ENCODE measurements at regions not wholly inside any gene's neighbourhood (a gene's known extent, or its start where the extent isn't known, plus 50 kb on each side); places are given as distances from the start of the nearest gene placed in this dataset.

DNA sequence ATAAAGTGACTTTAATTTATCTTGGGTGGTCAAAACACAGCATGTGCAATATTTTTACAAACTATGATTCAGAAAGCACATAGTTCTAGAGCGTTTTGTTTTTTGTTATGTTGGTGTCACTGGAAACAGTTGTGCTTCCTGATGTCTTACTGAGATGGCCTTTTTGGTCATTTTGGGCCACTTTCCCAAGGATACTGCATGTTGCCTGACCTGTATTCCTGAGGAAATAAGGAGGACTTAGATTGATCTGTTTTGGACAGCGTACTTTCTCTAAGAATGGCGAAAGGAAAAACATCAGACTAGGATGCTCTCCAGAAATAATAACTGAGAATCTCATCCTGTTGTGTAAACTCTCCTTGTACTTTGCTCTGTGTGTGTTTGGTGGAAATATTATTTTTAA, 451.2 kb downstream of the USP25 start:
- no peak for DNase-seq (ENCODE audit: low read depth)
- Histone ChIP-seq H3K9ac (ENCODE audit: low read length) (no peak overlapping the region), H3K9me3 (ENCODE audit: control insufficient read depth, low read length) (no peaks in the 10 kb centered on the region), H3K36me3 (ENCODE audit: control insufficient read depth, insufficient read depth, low read length, severe bottlenecking) (no peaks in the 10 kb centered on the region), H3K27me3 (replicated peaks; ENCODE audit: control insufficient read depth, insufficient read depth, low read length) (no peaks in the 10 kb centered on the region), H3K4me3 (ENCODE audit: low read length) (no peak overlapping the region), H3K4me1 (ENCODE audit: control insufficient read depth, insufficient read depth, low read length) (peaks cover 9% of the 10 kb centered on the region)

DNA sequence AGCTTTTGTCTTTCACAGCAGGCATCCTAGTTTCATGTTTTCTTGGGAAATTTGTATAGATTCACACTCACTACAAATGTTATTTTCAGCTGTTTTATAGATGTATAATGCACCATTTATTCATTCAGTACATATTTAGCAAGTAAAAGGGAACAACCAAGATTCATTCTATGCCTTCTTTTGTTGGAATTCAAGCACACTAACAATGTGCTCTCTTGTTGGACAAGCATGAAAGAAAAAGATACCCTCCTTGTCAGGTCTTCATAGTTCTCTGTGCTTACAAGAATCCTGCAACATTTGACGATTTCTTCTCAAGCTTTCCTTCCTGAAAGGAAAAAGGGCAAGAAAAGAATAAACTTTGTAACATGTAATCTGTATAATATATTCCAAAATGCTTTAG, 456.0 kb downstream of the USP25 start:
- H3K4me3 ChIP-seq (ENCODE audit: low read length): no peak overlapping the region
- no peaks in the 10 kb centered on the region for H3K27me3 ChIP-seq (replicated peaks; ENCODE audit: control insufficient read depth, insufficient read depth, low read length)
- H3K36me3 ChIP-seq (ENCODE audit: control insufficient read depth, insufficient read depth, low read length, severe bottlenecking): no peaks in the 10 kb centered on the region
- no peak overlapping the region for H3K9ac ChIP-seq (ENCODE audit: low read length)
- no peaks in the 10 kb centered on the region for H3K9me3 ChIP-seq (ENCODE audit: control insufficient read depth, low read length)
- DNase-seq (ENCODE audit: low read depth): no peak
- H3K4me1 ChIP-seq (ENCODE audit: control insufficient read depth, insufficient read depth, low read length): no peaks in the 10 kb centered on the region

DNA sequence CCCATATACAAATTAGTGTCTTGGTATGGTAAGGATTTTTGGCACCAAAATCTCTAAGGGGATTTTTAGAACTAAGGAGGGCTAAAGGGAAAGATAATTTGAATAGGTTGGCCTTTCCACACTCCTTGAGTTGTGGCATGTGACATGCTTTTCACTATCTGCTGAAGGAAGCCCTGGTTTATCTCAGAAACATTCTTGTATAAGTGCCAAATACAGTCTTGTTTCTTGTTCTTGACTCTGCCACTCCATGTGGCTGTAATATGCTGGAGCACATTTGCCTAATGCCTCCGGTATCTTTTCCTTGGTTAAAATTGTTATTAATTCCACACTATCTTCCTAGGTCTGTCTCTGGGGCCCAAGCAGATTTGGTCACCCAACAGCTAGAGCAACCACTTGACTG, 457.0 kb downstream of the USP25 start:
- Histone ChIP-seq H3K4me1 (ENCODE audit: control insufficient read depth, insufficient read depth, low read length) (no peaks in the 10 kb centered on the region), H3K27me3 (replicated peaks; ENCODE audit: control insufficient read depth, insufficient read depth, low read length) (no peaks in the 10 kb centered on the region), H3K9ac (ENCODE audit: low read length) (no peak overlapping the region), H3K9me3 (ENCODE audit: control insufficient read depth, low read length) (no peaks in the 10 kb centered on the region), H3K4me3 (ENCODE audit: low read length) (no peak overlapping the region), H3K36me3 (ENCODE audit: control insufficient read depth, insufficient read depth, low read length, severe bottlenecking) (no peaks in the 10 kb centered on the region)
- peak; percentile 18 for DNase-seq (ENCODE audit: low read depth)

DNA sequence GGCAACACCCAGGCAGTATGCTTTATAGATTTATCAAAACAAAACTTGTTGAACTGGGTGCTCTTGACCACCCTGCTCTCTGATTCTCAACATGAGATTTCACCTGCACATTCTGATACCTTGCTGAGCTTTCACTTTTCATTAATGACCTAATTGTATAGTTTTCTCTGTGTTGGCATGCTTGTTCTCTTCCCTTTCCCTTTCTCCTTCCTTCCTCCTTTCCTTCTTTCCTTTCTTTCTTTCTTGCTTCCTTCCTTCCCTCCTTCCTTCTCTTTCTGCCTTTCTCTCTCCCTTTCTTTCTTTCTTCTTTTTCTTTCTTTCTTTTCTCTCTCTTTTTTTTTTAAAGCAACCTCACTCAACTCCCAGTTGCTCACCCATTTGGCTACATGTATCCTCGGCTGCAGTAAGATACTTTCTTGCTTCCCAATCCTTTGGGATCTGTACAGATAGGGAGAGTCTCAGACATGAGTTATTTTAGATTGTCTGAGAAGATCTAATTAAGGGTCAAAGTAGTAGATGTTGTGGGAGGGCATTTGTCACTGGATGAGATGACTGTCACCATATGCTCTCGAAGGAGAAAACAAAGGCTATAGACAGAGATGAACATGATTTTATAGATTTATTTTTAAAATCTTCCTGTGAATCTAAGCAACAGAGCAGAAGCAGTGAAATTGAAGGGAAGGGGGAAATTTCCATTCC, 458.0 kb downstream of the USP25 start:
- Histone ChIP-seq H3K36me3 (ENCODE audit: control insufficient read depth, insufficient read depth, low read length, severe bottlenecking) (no peaks in the 10 kb centered on the region), H3K4me3 (ENCODE audit: low read length) (no peak overlapping the region), H3K9me3 (ENCODE audit: control insufficient read depth, low read length) (no peaks in the 10 kb centered on the region), H3K9ac (ENCODE audit: low read length) (no peak overlapping the region), H3K27me3 (replicated peaks; ENCODE audit: control insufficient read depth, insufficient read depth, low read length) (no peaks in the 10 kb centered on the region), H3K4me1 (ENCODE audit: control insufficient read depth, insufficient read depth, low read length) (no peaks in the 10 kb centered on the region)
- DNase-seq (ENCODE audit: low read depth): no peak

DNA sequence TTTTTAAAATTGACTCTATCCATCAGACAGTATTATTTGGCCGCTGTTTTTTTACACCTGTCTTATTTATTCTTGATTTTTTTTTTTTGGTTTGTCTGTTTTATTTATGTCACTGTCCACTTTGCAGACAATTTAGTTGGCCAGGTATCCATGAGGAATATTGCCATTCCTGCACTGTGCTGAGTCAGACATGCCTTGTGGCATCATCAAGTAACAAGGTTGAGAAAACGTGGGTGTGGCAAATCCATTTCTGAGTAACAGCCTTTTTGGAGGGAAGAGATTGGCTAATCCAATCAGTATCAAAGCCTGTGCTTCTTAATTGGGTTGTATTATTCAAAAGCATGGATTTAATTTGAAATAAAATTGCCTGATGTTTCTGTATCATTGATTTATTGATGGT, 463.1 kb downstream of the USP25 start:
- no peaks in the 10 kb centered on the region for H3K36me3 ChIP-seq (ENCODE audit: control insufficient read depth, insufficient read depth, low read length, severe bottlenecking)
- no peak overlapping the region for H3K9ac ChIP-seq (ENCODE audit: low read length)
- peak; percentile 29 for DNase-seq (ENCODE audit: low read depth)
- no peaks in the 10 kb centered on the region for H3K27me3 ChIP-seq (replicated peaks; ENCODE audit: control insufficient read depth, insufficient read depth, low read length)
- H3K4me1 ChIP-seq (ENCODE audit: control insufficient read depth, insufficient read depth, low read length): peaks cover 10% of the 10 kb centered on the region
- H3K4me3 ChIP-seq (ENCODE audit: low read length): no peak overlapping the region
- H3K9me3 ChIP-seq (ENCODE audit: control insufficient read depth, low read length): no peaks in the 10 kb centered on the region

DNA sequence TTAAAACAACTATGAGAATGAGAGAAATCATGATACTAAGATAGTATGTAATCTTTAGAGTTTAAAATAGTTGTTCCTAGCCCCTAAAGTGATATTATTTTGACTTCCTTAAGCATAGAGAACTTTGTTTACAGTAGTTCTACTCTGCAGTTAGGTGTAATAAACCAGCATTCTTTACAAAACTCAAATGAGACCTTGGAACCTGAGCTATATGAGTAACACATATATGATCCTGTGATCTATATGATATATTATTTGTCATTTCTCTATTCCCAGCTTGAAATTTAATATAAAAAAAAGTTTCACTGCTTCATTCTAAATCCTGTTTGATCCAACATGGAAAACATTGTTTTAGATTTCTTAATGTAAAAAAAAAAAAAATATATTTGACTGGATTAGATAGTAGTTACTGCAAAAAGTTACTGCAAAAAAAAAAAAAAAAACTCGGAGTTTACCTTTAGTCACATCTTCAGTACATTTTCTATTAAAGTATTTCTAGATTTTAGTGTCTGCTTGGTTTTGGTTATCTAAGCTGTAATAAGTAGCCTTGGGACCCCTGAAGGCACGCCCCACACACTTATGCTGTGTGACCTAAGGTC, 463.8 kb downstream of the USP25 start:
- Histone ChIP-seq H3K4me1 (ENCODE audit: control insufficient read depth, insufficient read depth, low read length) (peaks cover 10% of the 10 kb centered on the region), H3K4me3 (ENCODE audit: low read length) (peak overlapping the region; percentile 82), H3K36me3 (ENCODE audit: control insufficient read depth, insufficient read depth, low read length, severe bottlenecking) (no peaks in the 10 kb centered on the region), H3K27me3 (replicated peaks; ENCODE audit: control insufficient read depth, insufficient read depth, low read length) (no peaks in the 10 kb centered on the region), H3K9me3 (ENCODE audit: control insufficient read depth, low read length) (no peaks in the 10 kb centered on the region), H3K9ac (ENCODE audit: low read length) (peak overlapping the region; percentile 87)
- no peak for DNase-seq (ENCODE audit: low read depth)

DNA sequence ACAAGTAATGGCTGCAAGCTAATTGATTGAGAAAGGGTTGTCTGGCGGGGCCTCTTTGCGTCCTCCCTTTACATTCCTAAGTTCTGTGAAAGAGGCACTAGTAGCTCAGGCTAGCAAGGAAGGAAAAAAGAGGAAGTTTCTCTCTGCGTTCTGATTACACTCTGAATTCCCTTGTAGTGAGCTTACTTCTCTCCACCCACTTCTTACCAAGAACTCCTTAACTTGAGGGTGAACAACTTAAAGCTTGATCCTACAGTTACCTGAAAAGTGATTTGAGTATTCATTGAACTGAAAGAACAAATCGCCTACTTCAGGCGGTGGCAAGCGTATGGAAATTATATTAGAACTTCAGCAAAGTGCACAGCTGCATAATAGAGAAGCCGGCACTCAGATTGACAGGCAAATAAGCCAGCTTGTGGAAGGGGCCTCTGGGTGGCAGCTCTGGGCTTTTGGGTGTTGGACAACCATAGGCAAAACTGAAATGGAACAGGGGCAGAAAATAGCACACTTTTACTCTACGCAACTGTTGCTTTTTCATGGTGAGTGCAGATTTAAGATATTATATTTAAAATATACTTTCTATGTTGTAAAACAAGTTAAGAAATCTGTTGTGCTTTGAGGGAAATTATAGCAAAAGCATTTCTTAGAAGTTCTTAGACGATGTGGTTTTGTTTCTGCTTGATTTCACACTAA, 464.5 kb downstream of the USP25 start:
- no peaks in the 10 kb centered on the region for H3K27me3 ChIP-seq (replicated peaks; ENCODE audit: control insufficient read depth, insufficient read depth, low read length)
- H3K36me3 ChIP-seq (ENCODE audit: control insufficient read depth, insufficient read depth, low read length, severe bottlenecking): no peaks in the 10 kb centered on the region
- peak; percentile 88 for DNase-seq (ENCODE audit: low read depth)
- H3K4me1 ChIP-seq (ENCODE audit: control insufficient read depth, insufficient read depth, low read length): peaks cover 10% of the 10 kb centered on the region
- peak overlapping the region; percentile 82 for H3K4me3 ChIP-seq (ENCODE audit: low read length)
- H3K9ac ChIP-seq (ENCODE audit: low read length): peak overlapping the region; percentile 87
- H3K9me3 ChIP-seq (ENCODE audit: control insufficient read depth, low read length): no peaks in the 10 kb centered on the region

DNA sequence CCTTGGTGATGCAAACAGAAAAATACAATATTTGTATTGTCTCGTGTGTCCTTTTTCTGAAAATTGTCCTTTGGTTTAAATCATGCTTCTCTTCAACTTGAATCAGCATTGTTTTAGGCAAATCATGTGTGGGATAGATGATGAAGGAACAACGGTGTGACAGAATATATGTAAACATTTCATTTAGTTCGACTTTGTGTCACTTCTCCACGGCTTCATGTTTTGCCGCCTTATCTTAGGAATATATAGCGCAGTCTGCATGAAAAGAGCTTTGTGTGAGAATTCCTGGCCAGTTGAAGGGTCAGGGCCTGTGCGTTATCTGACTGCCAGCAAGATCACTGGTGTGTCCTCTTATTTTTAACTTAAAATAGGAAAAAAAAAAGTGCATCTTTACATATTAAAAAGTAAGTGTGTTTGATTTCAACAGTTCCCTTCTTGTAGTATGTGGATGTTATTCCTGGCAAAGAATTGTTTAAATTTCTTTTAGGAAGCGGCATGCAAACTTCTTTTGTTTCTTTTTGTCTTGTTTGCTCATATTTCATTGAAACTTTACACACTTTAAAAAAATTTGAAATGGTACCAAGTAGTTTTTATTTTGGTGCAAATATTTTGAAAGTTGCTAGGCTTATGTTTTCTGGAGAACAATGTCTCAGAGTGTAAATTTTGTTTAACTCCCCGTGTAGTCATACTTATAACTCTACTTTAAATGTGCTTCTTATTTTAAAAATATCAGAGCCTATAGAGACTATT, 465.2 kb downstream of the USP25 start:
- Histone ChIP-seq H3K9me3 (ENCODE audit: control insufficient read depth, low read length) (no peaks in the 10 kb centered on the region), H3K9ac (ENCODE audit: low read length) (peak overlapping the region; percentile 87), H3K27me3 (replicated peaks; ENCODE audit: control insufficient read depth, insufficient read depth, low read length) (no peaks in the 10 kb centered on the region), H3K36me3 (ENCODE audit: control insufficient read depth, insufficient read depth, low read length, severe bottlenecking) (no peaks in the 10 kb centered on the region), H3K4me1 (ENCODE audit: control insufficient read depth, insufficient read depth, low read length) (peaks cover 10% of the 10 kb centered on the region), H3K4me3 (ENCODE audit: low read length) (peak overlapping the region; percentile 82)
- DNase-seq (ENCODE audit: low read depth): peak; percentile 53

DNA sequence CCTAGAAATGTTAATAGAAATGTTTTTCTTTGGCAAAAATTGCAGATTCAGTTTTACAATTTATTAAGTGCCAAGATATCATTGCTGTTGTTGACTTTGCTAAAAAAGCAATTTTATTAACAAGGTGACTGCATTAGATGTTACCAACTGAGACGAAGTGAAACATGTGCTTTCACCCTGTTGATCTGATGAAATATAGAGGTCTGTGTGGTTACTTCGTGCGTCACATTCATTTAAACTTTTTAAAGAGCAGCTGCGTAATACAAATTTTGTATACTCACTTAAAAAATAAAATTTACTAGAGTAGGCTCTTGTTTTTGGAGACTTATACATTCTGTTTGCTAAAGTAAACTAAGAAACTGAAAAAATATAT, 465.7 kb downstream of the USP25 start:
- H3K4me3 ChIP-seq (ENCODE audit: low read length): peak overlapping the region; percentile 82
- H3K4me1 ChIP-seq (ENCODE audit: control insufficient read depth, insufficient read depth, low read length): peaks cover 10% of the 10 kb centered on the region
- no peaks in the 10 kb centered on the region for H3K36me3 ChIP-seq (ENCODE audit: control insufficient read depth, insufficient read depth, low read length, severe bottlenecking)
- no peaks in the 10 kb centered on the region for H3K27me3 ChIP-seq (replicated peaks; ENCODE audit: control insufficient read depth, insufficient read depth, low read length)
- H3K9me3 ChIP-seq (ENCODE audit: control insufficient read depth, low read length): no peaks in the 10 kb centered on the region
- DNase-seq (ENCODE audit: low read depth): peak; percentile 80
- peak overlapping the region; percentile 87 for H3K9ac ChIP-seq (ENCODE audit: low read length)

DNA sequence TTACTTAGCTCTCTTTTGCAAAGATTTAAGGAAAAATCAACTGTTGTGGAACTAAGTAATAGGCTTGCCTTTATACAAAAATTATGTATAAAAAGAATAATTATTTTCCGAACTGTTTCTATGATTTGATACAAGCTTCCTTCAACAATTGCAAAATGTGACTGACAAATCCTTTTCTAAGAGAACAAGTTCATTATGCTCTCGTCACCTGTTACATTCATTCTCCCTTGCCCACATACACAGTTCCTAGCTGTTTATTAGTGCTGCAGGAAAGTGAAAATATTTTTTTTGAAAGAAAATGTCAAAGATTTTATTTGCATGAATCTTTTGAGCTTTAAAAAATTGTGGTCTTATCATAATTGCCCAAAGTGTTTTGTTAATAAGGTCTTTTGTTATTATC, 466.2 kb downstream of the USP25 start:
- Histone ChIP-seq H3K9ac (ENCODE audit: low read length) (peak overlapping the region; percentile 87), H3K36me3 (ENCODE audit: control insufficient read depth, insufficient read depth, low read length, severe bottlenecking) (no peaks in the 10 kb centered on the region), H3K27me3 (replicated peaks; ENCODE audit: control insufficient read depth, insufficient read depth, low read length) (no peaks in the 10 kb centered on the region), H3K4me1 (ENCODE audit: control insufficient read depth, insufficient read depth, low read length) (peaks cover 10% of the 10 kb centered on the region), H3K9me3 (ENCODE audit: control insufficient read depth, low read length) (no peaks in the 10 kb centered on the region), H3K4me3 (ENCODE audit: low read length) (peak overlapping the region; percentile 82)
- peak; percentile 19 for DNase-seq (ENCODE audit: low read depth)

DNA sequence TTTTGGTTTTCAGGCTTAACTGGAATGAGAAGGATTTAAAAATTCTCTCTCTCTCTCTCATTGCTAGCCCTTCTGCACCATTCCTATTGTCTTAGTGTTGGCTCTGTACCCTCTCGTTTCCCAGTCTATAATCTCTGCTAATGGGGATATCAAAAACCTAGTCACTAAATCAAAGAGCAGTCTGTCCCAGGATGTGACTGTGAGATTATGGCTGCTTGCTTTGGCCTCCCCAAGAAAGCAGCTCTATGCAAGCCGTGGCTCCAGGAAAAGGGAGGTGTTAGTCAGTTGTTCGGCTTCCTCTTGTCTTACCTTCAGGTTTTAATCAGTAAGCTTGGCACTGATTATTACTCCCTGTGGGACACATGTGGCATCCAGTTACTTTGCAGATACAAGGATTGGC, 468.8 kb downstream of the USP25 start:
- no peaks in the 10 kb centered on the region for H3K27me3 ChIP-seq (replicated peaks; ENCODE audit: control insufficient read depth, insufficient read depth, low read length)
- H3K4me1 ChIP-seq (ENCODE audit: control insufficient read depth, insufficient read depth, low read length): peaks cover 10% of the 10 kb centered on the region
- H3K9me3 ChIP-seq (ENCODE audit: control insufficient read depth, low read length): no peaks in the 10 kb centered on the region
- no peak overlapping the region for H3K4me3 ChIP-seq (ENCODE audit: low read length)
- no peak for DNase-seq (ENCODE audit: low read depth)
- H3K9ac ChIP-seq (ENCODE audit: low read length): no peak overlapping the region
- no peaks in the 10 kb centered on the region for H3K36me3 ChIP-seq (ENCODE audit: control insufficient read depth, insufficient read depth, low read length, severe bottlenecking)
